ENCODE measurements at regions not wholly inside any gene's neighbourhood (a gene's known extent, or its start where the extent isn't known, plus 50 kb on each side); places are given as distances from the start of the nearest gene placed in this dataset.
"Not testable (repeated sequence)": the region's sequence is repeated elsewhere in the genome, so short reads cannot be mapped to it uniquely, and the experiment has no call there.

- not testable (repeated sequence) for TF ChIP-seq CTCF (IDR thresholded peaks at IDR 0.05 in 8 of 11, conservative IDR thresholded peaks at IDR 0.05 in 3 of 11); POLR2AphosphoS5 (IDR thresholded peaks at IDR 0.05); POLR2A (IDR thresholded peaks at IDR 0.05)
Measured at GRCh38 chr9:85458114-85458864, 283.5 kb downstream of the AGTPBP1 start.

All from spleen (tissue), 7 donors.